OCI-LY7 (cell line): ENCODE measurements at regions not wholly inside any gene's neighbourhood (a gene's known extent, or its start where the extent isn't known, plus 50 kb on each side); places are given as distances from the start of the nearest gene placed in this dataset.

Source experiments
- BruUV-seq: library from RNA; stranded (reverse); fragments of 400-500 nt; replicated peaks from 2 replicates; lab custom pipeline; 2021; lab: Mats Ljungman, UMichigan
- CTCF ChIA-PET: fragments of 300-600 bp; sonication (Branson Sonifier 250); formaldehyde crosslinking; loops from one replicate; lab custom pipeline; 2022; ENCODE audit warnings: antibody characterized with exemption; ENCODE audit not compliant: unreplicated experiment; lab: Charles Lee
- POLR2A ChIA-PET: fragments of 300-600 bp; sonication (Branson Sonifier 250); formaldehyde crosslinking; loops from one replicate; lab custom pipeline; 2022; ENCODE audit warnings: antibody characterized with exemption; lab: Charles Lee
- DNase-seq: peaks from one replicate; pipeline ENCODE4 v3.0.0-alpha.2; 2015; ENCODE audit warnings: low spot score
- H2AFZ ChIP-seq: fragments of 200-600 bp; sonication (generic), shearing (Covaris generic); 2 replicates; pipeline ENCODE4 v1.6.1; 2014; ENCODE audit warnings: mild to moderate bottlenecking, antibody characterized with exemption, low read length, moderate library complexity
- H3K27ac ChIP-seq: fragments of 200-600 bp; sonication (generic); 2 replicates; pipeline ENCODE4 v1.5.1; 2014; ENCODE audit warnings: mixed run types, low read depth, mild to moderate bottlenecking, moderate library complexity, low read length, inconsistent platforms; ENCODE audit not compliant: poor library complexity, severe bottlenecking
- H3K36me3 ChIP-seq: fragments of 200-600 bp; sonication (generic); 2 replicates; pipeline ENCODE4 v1.6.1; 2014; ENCODE audit warnings: mild to moderate bottlenecking, antibody characterized with exemption, low read length, moderate library complexity, mixed read lengths; ENCODE audit not compliant: insufficient read depth
- H3K4me1 ChIP-seq: fragments of 200-600 bp; sonication (generic); 2 replicates; pipeline ENCODE4 v1.5.1; 2014; ENCODE audit warnings: mild to moderate bottlenecking, low read length; ENCODE audit not compliant: insufficient read depth, poor library complexity, severe bottlenecking
- H3K4me2 ChIP-seq: fragments of 200-600 bp; sonication (generic); 2 replicates; pipeline ENCODE4 v1.6.1; 2014; ENCODE audit warnings: mild to moderate bottlenecking, low read length
- H3K4me3 ChIP-seq: fragments of 200-600 bp; sonication (generic); 2 replicates; pipeline ENCODE4 v1.5.1; 2014; ENCODE audit warnings: mild to moderate bottlenecking, low read depth, low read length; ENCODE audit not compliant: poor library complexity, severe bottlenecking
- H3K79me2 ChIP-seq: fragments of 200-600 bp; sonication (generic); 2 replicates; pipeline ENCODE4 v1.6.1; 2016; ENCODE audit warnings: low read depth, mild to moderate bottlenecking, low read length, moderate library complexity, mixed read lengths; ENCODE audit not compliant: insufficient read depth
- H3K9me2 ChIP-seq: fragments of 200-600 bp; sonication (generic); 2 replicates; pipeline ENCODE4 v1.6.1; 2016; ENCODE audit warnings: mild to moderate bottlenecking, low read length, mixed read lengths; ENCODE audit not compliant: insufficient read depth
- H3K9me3 ChIP-seq: fragments of 200-600 bp; sonication (generic); 2 replicates; pipeline ENCODE4 v1.6.1; 2014; ENCODE audit warnings: mild to moderate bottlenecking, mixed run types, low read length, mixed read lengths
- H4K20me1 ChIP-seq: fragments of 200-600 bp; sonication (generic); 2 replicates; pipeline ENCODE4 v1.6.1; 2014; ENCODE audit warnings: mild to moderate bottlenecking, antibody characterized with exemption, low read length, moderate library complexity, mixed read lengths; ENCODE audit not compliant: insufficient read depth
- CTCF ChIP-seq: fragments of 200-600 bp; sonication (generic); conservative IDR thresholded peaks from 2 replicates; pipeline ENCODE4 v1.5.1; 2014; ENCODE audit warnings: mild to moderate bottlenecking, antibody characterized with exemption, low read length, moderate library complexity, mixed read lengths
- EZH2phosphoT487 ChIP-seq: fragments of 200-600 bp; sonication (generic); IDR thresholded peaks from 2 replicates; pipeline ENCODE4 v1.6.1; 2018; ENCODE audit warnings: low read depth, borderline replicate concordance, mild to moderate bottlenecking, mixed run types, antibody characterized with exemption, low read length, moderate library complexity, mixed read lengths
- intact Hi-C: fragments of 100-400 bp; cut with micrococcal nuclease; formaldehyde crosslinking; loops from one replicate; pipeline ENCODE4 v1.10.0; 2022; ENCODE audit not compliant: unreplicated experiment

GRCh38 chr1:112297536-112297935 is 98.5 kb upstream of the CTTNBP2NL start:
- H3K4me1 ChIP-seq, result no peaks in the 10 kb centered on the region
- intact Hi-C loops, result no loop called here
- no peak for DNase-seq
- no peak overlapping the region for H3K4me2 ChIP-seq
- H3K4me3 ChIP-seq, result no peak overlapping the region
- no peak overlapping the region for H3K27ac ChIP-seq
- no TSS peak for BruUV-seq
- H4K20me1 ChIP-seq, result no peaks in the 10 kb centered on the region
- CTCF ChIA-PET, result no interaction called here
- H2AFZ ChIP-seq, result no peak overlapping the region
- no peaks in the 10 kb centered on the region for H3K79me2 ChIP-seq
- H3K9me2 ChIP-seq, result no peaks in the 10 kb centered on the region
- TF ChIP-seq CTCF (no peak), EZH2phosphoT487 (no peak)
- no peaks in the 10 kb centered on the region for H3K36me3 ChIP-seq
- POLR2A ChIA-PET, result no interaction called here
- H3K9me3 ChIP-seq, result no peaks in the 10 kb centered on the region

- Histone ChIP-seq H3K27ac (no peak overlapping the region), H3K4me3 (no peak overlapping the region), H3K79me2 (no peaks in the 10 kb centered on the region), H3K9me2 (no peaks in the 10 kb centered on the region), H3K4me1 (no peaks in the 10 kb centered on the region), H4K20me1 (no peaks in the 10 kb centered on the region), H2AFZ (no peak overlapping the region), H3K9me3 (no peaks in the 10 kb centered on the region), H3K36me3 (no peaks in the 10 kb centered on the region), H3K4me2 (no peak overlapping the region)
- intact Hi-C loops, result no loop called here
- peak; percentile 29 for DNase-seq
- ChIA-PET POLR2A (no interaction called here), CTCF (interaction anchor here (0.6 kb wide), 1 partner anchor 212 kb away, joined by 3 read pairs; no protein-coding TSS in a partner anchor)
- no TSS peak for BruUV-seq
- TF ChIP-seq EZH2phosphoT487 (no peak), CTCF (peak; percentile 80)
Measured at GRCh38 chr1:112298558-112298957, 97.5 kb upstream of the CTTNBP2NL start.

GRCh38 chr1:112304126-112304525 is 91.9 kb upstream of the CTTNBP2NL start:
- ChIA-PET POLR2A (no interaction called here), CTCF (no interaction called here)
- no peak overlapping the region for H3K4me3 ChIP-seq
- H3K36me3 ChIP-seq, result no peaks in the 10 kb centered on the region
- TF ChIP-seq EZH2phosphoT487, result no peak
- no peak for TF ChIP-seq CTCF
- intact Hi-C loops, result loop anchor here (5.0 kb wide), 1 partner anchor 63 kb away; no protein-coding TSS in a partner anchor
- H3K79me2 ChIP-seq, result no peaks in the 10 kb centered on the region
- no peaks in the 10 kb centered on the region for H3K4me1 ChIP-seq
- no peak overlapping the region for H3K27ac ChIP-seq
- BruUV-seq, result no TSS peak
- no peaks in the 10 kb centered on the region for H3K9me2 ChIP-seq
- no peak overlapping the region for H2AFZ ChIP-seq
- H4K20me1 ChIP-seq, result no peaks in the 10 kb centered on the region
- H3K4me2 ChIP-seq, result no peak overlapping the region
- H3K9me3 ChIP-seq, result no peaks in the 10 kb centered on the region
- DNase-seq, result no peak
